HG03575 (cell line): ENCODE measurements at regions not wholly inside any gene's neighbourhood (a gene's known extent, or its start where the extent isn't known, plus 50 kb on each side); places are given as distances from the start of the nearest gene placed in this dataset.
"Not testable (repeated sequence)": the region's sequence is repeated elsewhere in the genome, so short reads cannot be mapped to it uniquely, and the experiment has no call there.

Experiments
- ATAC-seq: cut with Tn5 transposase; IDR thresholded peaks from one replicate; pipeline ENCODE4 v1.9.1; 2021; ENCODE audit not compliant: unreplicated experiment, insufficient number of reproducible peaks, low FRiP score; ENCODE audit errors: extremely low read depth

- ATAC-seq, result no peak
Observed at GRCh38 chr9:106432631-106433030, 430.3 kb upstream of the ZNF462 start.

- ATAC-seq, result no peak
Observed at GRCh38 chr9:106438928-106439327, 424.0 kb upstream of the ZNF462 start.

DNA sequence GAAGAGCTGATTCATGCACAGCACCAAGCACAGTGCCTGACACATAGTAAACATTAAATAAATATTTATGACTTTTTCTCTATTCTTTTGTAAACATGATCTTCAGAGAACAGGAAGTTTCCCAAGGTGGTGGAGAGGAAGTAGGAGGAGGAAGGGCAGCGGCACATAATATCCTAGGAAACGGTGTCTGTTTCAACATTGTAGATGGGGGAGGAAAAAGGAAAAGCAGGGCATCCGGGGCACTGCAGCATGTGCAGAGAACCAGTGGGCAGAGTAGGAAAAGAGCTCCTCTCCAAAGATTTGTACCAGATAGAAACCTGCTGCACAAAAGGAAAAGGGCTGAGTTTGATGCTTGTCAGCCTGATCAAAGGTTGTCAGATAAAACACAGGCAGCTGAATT lies 421.7 kb upstream of the ZNF462 start:
- ATAC-seq, result no peak

DNA sequence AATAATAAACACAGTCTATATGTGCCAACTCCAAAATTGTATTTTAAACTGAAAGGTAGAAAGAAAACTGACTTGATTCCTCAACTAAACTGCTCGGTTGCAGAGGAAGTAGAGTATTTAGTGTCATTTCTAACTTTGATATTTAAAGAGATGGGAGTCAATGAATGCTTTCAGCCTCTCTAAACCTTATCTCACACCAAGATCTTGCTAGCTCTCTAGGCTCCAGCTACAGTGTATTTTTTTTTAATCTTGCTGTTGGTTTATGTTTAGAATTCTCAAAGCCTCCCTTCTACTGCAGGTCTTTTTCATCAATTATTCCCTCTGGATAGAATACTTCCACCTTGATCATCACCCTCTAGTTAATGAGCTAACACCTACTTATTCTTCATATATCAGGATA lies 419.4 kb upstream of the ZNF462 start:
- ATAC-seq, result no peak

DNA sequence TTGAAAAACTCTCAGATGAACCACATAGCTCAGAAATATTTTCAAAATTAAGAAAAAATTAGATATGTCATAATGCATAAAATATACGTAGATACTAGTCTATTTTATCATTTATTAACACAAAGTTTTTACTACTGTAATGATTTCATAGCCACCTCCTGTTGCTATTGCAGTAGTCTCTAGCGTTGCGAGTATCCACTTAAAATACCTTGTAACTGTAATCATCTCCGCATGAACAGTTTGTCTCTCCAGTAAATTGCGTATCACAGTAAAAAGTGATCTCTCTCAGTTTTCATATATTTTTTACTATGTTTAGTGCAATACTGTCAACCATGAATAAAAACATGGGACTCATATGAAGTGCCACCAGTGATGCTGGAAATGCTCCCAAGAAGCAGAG lies 417.9 kb upstream of the ZNF462 start:
- no peak for ATAC-seq

DNA sequence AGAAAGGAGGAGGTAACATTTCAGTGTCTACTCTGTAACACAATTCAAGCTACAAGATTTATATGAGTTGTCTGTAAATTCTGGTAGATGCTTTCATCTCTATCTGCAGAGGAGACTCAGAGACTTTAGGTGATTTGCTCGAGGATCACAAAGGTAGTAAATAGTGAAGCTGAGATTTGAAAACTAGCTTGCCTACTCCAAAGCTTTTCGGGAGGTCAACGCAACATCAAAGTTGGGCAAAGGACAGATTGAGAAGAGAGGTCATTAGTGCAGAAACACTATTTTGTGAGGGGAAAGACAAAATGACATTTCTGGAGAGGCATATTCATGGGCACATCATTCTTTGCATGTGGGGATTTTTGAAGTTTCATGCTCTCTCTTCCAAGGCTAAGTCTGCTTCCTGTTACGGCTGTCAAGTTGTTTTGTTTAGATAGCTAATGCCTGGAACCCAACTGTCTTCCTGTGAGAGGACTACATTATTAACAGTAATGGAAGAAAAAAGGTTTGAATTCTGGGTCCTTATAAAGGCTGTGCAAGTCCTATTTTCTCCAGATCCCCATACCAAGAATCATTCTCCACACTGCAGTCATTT lies 413.5 kb upstream of the ZNF462 start:
- ATAC-seq, result no peak

DNA sequence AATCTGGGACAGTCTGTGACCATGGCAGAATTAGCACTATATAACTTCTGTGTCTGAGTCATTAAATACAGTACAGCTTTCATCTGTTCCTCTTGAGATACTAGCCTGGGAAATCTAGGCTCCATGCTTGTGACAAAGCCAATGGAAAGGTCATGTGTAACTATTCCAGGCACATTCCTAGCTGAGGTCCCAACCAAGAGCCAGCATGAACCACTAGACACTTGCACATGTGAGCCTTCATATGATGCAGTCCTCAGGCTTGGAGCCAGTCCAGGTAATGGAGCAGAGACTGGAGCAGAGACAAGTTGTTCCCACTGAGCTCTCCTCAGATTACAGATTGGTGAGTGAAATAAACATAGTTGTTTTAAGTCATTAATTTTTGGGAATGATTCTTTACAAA lies 412.4 kb upstream of the ZNF462 start:
- no peak for ATAC-seq

- ATAC-seq, result no peak
Observed at GRCh38 chr9:106451223-106451622, 411.7 kb upstream of the ZNF462 start.

DNA sequence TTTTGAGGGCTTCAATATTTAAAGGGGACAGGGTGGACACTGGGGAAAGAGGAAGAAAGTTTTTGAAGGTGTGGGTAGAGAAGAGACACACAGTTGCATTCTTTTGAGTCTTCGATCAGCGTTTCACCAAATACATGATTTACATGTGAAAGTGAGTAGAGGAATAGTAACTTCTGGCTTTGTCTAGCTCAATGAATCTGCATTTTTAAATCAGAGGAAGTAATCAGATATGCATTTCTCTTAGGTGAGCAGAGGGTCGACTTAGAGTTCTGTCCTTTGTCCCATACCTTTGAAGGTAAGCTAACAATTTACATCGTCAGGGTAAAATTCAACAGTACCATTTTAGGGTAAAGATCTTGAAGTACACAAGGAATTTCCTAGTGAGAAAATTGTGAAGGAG lies 406.4 kb upstream of the ZNF462 start:
- ATAC-seq, result no peak

DNA sequence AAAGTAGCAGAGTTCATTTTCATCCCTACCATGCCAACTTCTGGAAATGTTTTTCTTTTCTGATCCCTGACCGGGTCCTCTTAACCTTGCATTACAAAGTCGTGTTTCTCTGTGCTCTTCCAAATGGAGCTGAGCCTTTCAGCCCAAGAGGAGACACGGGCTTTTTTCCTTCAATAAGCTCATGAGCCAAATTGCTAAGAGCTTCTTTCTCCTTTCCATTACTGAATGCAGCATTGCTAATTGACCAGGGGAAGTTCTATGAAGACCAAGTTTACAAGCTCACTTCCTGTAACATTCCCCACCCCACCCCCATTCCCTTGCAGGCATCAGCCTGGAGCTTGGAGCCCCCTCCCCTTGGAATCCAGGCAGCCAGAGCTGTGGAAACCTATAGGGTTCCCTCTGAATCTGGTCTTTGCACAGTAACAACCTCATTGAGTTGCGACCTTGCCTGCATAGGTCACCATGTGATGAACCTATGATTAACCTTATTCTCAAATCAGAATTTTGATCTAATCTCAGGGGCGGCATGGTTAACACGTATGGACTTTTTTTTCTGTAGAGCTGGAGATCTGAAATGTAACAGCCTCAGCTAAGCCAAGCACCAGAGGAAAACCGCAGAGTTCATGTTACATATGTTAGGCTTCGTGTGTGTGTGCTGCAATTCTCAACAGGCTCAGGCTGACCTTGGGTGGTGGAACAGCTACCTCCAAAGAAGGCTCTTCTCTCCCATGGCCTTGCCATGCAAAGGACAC lies 395.7 kb upstream of the ZNF462 start:
- no peak for ATAC-seq

- ATAC-seq, result no peak
Observed at GRCh38 chr9:106467865-106468164, 395.2 kb upstream of the ZNF462 start.

GRCh38 chr9:106468431-106468830 lies 394.5 kb upstream of the ZNF462 start:
- no peak for ATAC-seq

DNA sequence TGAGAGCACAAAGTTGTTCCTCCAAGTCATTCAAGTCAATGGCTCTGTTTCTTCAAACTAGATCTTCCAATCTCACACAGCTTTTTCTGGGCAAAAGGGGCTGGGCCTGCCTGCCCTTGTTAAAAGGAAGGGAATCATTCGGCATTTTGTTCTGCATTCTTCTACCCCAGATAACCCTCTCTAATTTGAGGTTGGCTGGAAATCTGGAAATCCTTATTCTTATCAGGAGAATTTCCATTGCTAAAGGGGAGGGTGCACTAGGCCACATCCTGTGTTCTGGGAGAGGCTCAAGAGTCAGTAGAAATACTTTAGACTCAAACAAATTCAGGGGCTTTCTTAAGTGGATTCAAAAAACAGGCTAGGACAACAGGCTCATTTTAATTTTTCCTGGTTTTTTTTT lies 384.7 kb upstream of the ZNF462 start:
- ATAC-seq, result no peak

- no peak for ATAC-seq
Observed at GRCh38 chr9:106478727-106479126, 384.2 kb upstream of the ZNF462 start.

DNA sequence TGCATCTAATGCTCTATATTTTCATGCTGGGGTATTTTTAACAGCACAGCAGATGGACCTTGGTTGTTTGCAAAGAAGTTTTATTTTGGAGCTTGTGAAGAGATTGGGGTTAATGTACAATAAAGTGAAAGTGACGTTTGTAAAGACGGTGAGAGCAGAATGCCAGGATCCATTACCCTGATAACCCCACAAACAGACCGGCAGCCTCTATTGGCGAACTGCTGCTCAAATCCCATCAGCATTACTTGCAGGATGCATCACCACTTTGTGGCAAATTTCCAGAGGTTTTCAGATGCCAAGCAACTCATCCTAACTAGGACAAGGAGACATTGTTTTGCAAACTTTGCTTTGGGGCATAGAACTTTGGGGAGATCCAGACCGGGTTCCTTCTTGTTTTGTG lies 383.3 kb upstream of the ZNF462 start:
- no peak for ATAC-seq

DNA sequence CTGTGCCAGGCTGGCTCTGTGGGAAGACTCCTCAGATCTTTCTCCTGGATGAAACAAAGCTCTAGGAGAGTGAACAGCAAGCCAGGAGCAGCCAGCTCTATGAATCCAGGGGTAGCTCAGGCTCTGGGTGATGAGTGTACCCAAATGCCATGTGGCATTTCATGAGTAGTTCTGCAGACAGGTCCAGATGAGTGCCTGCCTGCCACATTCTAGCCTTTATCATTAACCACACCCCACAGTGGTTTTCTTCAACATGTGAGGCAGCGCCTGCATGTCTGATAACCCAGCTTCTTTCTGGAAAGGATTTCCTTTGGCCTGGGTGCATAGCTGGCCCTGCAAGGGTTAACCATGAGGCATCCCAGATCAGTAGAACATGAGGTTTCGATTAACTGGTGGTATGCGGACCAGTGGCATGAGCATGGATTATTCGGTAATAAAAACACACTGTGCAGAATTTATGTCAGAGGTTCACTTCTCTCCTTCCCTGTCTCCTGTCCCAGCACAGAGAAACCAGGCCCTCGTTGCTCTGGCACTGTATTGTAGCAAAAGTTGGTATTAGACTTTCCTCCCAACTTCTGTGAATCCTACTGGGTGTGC lies 381.9 kb upstream of the ZNF462 start:
- no peak for ATAC-seq

GRCh38 chr9:106482733-106483132 lies 380.2 kb upstream of the ZNF462 start:
- no peak for ATAC-seq

DNA sequence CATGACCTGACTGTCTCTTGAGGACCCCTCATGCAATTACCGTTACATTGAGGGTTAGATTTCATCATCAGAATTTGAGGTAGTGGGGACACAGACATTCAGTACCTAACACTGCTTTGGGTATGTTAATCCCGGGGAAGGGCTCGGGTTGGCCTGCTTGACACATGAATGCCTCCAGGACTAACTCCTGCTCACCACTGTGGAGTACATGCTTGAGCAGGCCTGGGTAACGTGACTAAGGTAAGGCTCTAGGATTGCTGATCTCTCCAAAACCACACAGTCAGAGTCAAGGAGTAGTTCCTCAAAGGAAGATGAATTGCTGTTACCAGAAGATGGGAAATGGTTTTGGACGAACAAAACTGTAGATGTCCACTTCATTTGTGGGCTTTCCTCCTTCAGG lies 376.3 kb upstream of the ZNF462 start:
- no peak for ATAC-seq

DNA sequence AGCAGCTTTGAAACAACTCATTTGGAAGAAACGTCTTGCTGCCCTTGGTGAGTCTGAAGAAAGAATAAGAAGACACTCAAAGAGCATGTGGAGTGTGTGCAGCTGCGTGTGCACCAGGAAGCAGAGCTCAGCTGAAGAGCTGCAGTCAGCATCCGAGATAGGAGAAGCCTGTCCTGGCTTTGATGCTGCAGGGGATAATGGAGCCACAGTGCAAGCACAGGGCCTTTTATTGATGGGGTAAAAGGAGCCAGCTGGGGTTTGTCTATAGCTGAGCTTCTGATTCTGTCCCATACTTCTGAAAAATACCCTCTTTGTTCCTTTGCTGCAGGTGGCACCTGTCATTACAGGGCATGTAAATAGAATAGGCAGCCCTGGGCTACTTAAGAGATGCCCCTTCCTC lies 375.7 kb upstream of the ZNF462 start:
- no peak for ATAC-seq

GRCh38 chr9:106492126-106492525 lies 370.8 kb upstream of the ZNF462 start:
- ATAC-seq, result not testable (repeated sequence)

DNA sequence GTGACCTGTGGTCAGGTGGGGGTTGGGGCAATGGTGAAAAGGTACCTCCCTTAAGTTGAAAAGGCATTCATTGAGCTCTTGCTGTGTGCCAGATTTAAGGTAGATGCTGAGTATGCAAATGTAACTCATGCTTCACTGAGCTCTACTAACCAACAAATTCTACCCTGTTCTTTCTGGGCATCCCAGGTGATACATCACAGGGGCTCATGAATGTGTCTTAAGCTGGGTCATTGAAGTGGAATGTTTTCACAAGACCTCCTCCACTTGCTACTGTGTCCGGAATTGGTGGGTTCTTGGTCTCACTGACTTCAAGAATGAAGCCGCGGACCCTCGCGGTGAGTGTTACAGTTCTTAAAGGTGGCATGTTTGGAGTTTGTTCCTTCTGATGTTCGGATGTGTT lies 362.8 kb upstream of the ZNF462 start:
- ATAC-seq, result no peak
